ENCODE measurements at regions not wholly inside any gene's neighbourhood (a gene's known extent, or its start where the extent isn't known, plus 50 kb on each side); places are given as distances from the start of the nearest gene placed in this dataset.
A peak's percentile ranks its signal among the peaks of the same experiment; 100 is the strongest.

DNA sequence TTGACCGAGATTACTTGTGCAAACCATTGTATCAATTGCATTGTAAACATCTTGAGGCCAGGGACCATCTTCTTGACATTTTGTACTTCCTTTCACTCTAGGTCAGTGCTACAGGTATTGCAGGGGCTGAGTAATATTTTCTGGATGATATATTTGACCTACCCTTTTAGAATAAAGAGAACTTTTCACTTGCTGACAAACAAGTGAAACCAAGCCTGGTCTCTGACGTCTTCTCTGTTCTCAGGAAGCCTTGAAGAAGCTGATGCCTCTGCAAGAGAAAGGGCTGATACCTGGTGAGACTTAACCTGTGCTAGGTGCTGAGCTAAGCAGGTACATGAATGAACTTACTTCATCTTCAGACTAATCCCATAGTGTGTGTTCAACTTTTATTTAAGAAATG lies 60.5 kb upstream of the GGTLC1 start:
- DNase-seq = no peak

DNA sequence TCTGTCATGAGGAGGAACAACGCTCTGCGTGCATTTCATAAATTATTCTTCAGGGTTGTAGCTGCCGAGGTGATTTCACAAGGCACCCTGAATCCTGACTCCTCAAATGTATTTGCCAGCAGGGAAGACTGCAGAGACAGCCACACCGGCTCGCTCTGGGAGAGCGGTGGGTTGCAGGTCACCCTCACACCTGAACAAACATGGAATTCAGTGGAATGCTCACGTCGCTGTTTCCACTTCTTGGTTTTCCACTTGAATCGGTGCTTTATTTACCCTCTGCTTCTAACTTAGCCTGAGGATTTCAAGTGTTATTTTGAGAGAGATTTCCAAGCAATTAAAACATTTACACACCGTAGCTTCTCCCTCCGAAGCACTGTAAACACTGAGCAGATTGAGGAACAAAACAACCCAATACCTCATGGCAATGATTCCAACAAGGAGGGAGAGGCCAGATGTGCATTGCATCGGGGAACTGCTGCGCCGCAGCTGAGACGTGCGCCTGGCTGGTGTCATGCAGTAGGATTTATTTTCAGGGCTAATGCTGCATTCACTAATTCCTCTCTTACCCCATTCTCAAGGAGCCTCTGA lies 59.5 kb upstream of the GGTLC1 start:
- DNase-seq = no peak

DNA sequence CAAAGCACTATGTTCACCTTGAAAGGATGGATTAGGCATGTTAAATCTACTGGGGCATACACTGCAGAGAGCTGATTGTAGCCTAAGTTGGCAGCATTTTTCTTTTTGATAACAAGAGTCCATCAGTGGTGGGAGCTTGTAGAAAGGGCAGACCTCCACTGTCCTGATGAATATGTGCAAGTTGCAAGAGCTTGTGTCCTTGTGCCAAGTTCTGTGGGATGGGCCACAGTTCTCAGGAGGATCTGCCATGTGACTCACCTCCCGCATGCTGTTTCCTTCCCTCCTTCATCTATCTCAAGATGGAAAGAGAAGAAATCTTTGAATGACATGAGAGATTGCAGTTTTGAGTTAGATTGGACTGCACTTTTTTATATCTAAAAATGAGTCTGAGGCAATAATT lies 58.3 kb upstream of the GGTLC1 start:
- no peak for DNase-seq

DNA sequence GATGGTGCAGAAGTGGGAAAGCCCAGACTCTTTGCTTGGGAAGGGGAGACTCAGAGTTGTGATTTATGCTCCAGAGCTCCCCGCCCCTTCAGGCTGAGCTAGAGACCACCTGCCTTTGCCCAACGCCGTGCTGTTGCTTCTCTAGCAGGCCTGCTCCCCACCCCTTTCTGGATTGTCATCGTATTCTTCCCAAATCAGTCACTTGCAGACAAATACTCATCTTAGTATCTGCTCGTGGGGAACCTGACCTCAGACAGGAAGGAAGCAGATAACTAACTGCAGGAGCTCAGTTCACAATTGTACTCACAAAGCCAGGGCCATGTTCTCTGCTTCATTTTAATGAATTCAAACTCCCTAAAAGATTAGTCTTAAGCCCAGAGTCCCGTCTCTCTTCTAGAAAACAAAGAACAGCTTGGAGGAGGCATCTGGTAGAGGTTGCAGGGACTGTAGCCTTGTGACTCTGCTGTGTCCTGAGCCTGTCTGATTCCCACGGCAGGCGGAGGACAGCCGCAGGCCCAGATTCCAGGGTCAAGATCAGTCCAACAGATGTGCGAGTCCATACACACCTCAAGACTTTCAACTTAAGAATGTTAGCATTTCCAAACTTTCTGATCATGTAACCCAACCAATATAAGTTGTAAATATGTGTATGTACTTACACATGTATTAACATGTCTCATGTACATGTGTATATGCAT lies 57.2 kb upstream of the GGTLC1 start:
- DNase-seq = peak; percentile 26

DNA sequence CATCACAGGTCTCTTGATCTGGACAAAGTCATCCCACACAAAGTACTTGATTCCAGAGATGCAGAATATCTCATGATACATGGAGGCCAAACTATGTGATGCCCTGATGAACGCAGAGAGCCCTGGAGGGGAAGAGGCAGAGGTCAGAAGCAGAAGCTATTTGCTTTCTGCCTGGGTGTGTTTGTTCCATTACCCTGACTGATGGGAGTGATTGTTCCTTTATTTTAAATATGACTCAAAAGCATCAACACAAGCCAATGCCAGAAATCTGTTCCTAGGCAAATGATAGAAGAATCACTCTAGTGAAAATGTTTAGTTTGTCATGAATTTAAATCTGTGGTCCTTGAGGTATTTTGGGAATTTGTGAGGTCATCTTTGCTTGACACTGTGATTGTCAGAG lies 54.7 kb upstream of the GGTLC1 start:
- no peak for DNase-seq

DNA sequence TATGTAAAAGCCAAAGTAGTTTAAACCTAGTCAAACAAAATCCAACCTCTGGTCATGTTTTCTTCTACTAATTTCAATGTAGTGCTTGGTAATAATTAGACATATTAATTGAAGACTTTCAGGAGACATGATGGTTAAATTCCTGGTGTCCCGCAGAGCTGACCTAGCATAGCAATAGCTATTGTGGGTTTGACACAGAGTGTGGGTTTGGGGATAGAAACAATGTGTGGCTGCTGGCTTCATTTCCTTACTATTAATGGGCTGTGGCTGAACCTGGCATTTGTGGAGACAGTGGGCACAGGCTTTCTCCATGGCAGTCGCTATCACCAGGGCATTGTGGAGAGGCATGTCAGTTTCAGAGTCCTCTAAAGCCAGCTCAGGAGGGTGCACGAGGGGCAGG lies 54.1 kb upstream of the GGTLC1 start:
- no peak for DNase-seq

DNA sequence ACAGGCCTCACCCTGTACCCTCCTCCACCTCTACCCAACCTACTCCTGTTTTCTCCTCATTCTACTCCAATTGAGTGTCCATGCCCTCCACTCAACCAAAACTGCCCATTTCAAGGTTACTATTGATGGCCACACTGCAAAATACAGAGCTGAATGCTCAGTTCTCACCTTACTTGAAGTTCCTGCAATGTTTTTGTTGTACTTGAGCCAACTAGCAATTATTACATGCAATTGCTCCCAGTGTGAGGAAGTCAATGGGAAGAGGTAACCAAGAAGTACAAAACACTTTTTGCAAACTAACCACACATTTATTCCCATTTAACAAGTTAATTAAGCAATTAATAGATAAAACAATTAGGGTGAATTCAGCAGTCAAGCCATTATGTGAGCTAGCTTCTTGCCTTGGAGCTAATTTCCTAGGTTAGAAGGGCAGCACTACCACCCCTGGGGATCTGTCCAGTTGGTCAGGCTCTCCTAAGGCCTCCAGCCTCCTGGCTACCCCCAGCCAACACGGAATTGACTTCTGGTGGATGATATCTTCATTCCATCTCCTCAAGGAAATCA lies 52.4 kb upstream of the GGTLC1 start:
- no peak for DNase-seq

DNA sequence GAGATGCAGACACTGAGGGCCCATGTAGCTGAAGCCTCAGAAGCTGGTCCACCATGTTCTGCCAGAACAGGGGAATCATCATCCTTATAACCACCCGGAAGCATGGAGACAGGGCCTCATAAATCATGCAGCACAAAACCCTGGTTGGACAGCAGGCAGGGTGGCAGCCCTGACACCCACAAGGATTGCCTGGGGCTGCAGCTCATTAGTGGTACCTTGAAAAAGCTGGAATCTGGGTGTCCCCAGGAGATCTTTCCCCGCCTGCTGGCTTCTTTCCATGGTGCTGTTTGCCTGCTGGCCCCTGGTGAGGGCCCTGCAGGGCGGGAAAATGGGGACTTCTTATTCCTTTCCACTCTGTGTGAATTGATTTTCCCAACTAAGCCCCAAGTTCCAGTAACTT lies 50.6 kb upstream of the GGTLC1 start:
- no peak for DNase-seq

Measured in CD4-positive, alpha-beta T cell treated with Interleukin-21 for 1 hour (primary cell).